ENCODE measurements at regions not wholly inside any gene's neighbourhood (a gene's known extent, or its start where the extent isn't known, plus 50 kb on each side); places are given as distances from the start of the nearest gene placed in this dataset.

- DNase-seq (ENCODE audit: low read depth) = no peak
- no peak overlapping the region for H3K4me3 ChIP-seq (ENCODE audit: control insufficient read depth, low read depth, low read length)
- no peak for TF ChIP-seq CTCF (conservative IDR thresholded peaks at IDR 0.05; ENCODE audit: control insufficient read depth, insufficient read depth, low read depth, low read length)
These were observed 402.2 kb downstream of the PRDM2 start for GRCh38 chr1:14102180-14102579.

GRCh38 chr1:14103878-14104430, 404.0 kb downstream of the PRDM2 start:
- no peak for DNase-seq (ENCODE audit: low read depth)
- no peak overlapping the region for H3K4me3 ChIP-seq (ENCODE audit: control insufficient read depth, low read depth, low read length)
- TF ChIP-seq CTCF (conservative IDR thresholded peaks at IDR 0.05; ENCODE audit: control insufficient read depth, insufficient read depth, low read depth, low read length) = no peak

GRCh38 chr1:14106126-14106525, 406.1 kb downstream of the PRDM2 start:
- no peak overlapping the region for H3K4me3 ChIP-seq (ENCODE audit: control insufficient read depth, low read depth, low read length)
- no peak for DNase-seq (ENCODE audit: low read depth)
- TF ChIP-seq CTCF (conservative IDR thresholded peaks at IDR 0.05; ENCODE audit: control insufficient read depth, insufficient read depth, low read depth, low read length) = no peak

- no peak overlapping the region for H3K4me3 ChIP-seq (ENCODE audit: control insufficient read depth, low read depth, low read length)
- TF ChIP-seq CTCF (conservative IDR thresholded peaks at IDR 0.05; ENCODE audit: control insufficient read depth, insufficient read depth, low read depth, low read length) = no peak
- DNase-seq (ENCODE audit: low read depth) = no peak
These were observed 406.8 kb downstream of the PRDM2 start for GRCh38 chr1:14106679-14107313.

- DNase-seq (ENCODE audit: low read depth) = no peak
- H3K4me3 ChIP-seq (ENCODE audit: control insufficient read depth, low read depth, low read length) = no peak overlapping the region
- no peak for TF ChIP-seq CTCF (conservative IDR thresholded peaks at IDR 0.05; ENCODE audit: control insufficient read depth, insufficient read depth, low read depth, low read length)
These were observed 408.6 kb downstream of the PRDM2 start for GRCh38 chr1:14108356-14109275.

GRCh38 chr1:14109276-14109635, 409.3 kb downstream of the PRDM2 start:
- H3K4me3 ChIP-seq (ENCODE audit: control insufficient read depth, low read depth, low read length) = no peak overlapping the region
- DNase-seq (ENCODE audit: low read depth) = no peak
- no peak for TF ChIP-seq CTCF (conservative IDR thresholded peaks at IDR 0.05; ENCODE audit: control insufficient read depth, insufficient read depth, low read depth, low read length)
